Suprapubic skin (tissue), 4 donors: ENCODE measurements at regions not wholly inside any gene's neighbourhood (a gene's known extent, or its start where the extent isn't known, plus 50 kb on each side); places are given as distances from the start of the nearest gene placed in this dataset.
"Not testable (repeated sequence)": the region's sequence is repeated elsewhere in the genome, so short reads cannot be mapped to it uniquely, and the experiment has no call there.

Experiments used
- DNase-seq, 2 donors: peaks; one replicate each; pipeline ENCODE4 v3.0.0-alpha.2; 2019; ENCODE audit warnings: low spot score in 2 of 2
- H3K27ac ChIP-seq: fragments of 200-600 bp; sonication (generic); one replicate; pipeline ENCODE4 v1.5.1; 2019
- H3K27me3 ChIP-seq: fragments of 200-600 bp; sonication (generic); one replicate; pipeline ENCODE4 v1.5.1; 2019
- H3K36me3 ChIP-seq: fragments of 200-600 bp; sonication (generic); one replicate; pipeline ENCODE4 v1.5.1; 2019
- H3K4me1 ChIP-seq: fragments of 200-600 bp; sonication (generic); one replicate; pipeline ENCODE4 v1.5.1; 2019
- H3K4me3 ChIP-seq: fragments of 200-600 bp; sonication (generic); one replicate; pipeline ENCODE4 v1.5.1; 2019; ENCODE audit warnings: mild to moderate bottlenecking
- H3K9me3 ChIP-seq: fragments of 200-600 bp; sonication (generic); one replicate; pipeline ENCODE4 v1.5.1; 2019
- EP300 ChIP-seq: sonication (generic); formaldehyde crosslinking; IDR thresholded peaks from one replicate; pipeline ENCODE4 v1.6.1; 2017; ENCODE audit warnings: antibody characterized with exemption
- POLR2A ChIP-seq, 2 donors: fragments of 450-650 bp; IDR thresholded peaks; one replicate each; pipeline ENCODE4 v1.6.1; 2017; ENCODE audit warnings: antibody characterized with exemption in 2 of 2, mild to moderate bottlenecking in 2 of 2, moderate library complexity in 2 of 2
- POLR2AphosphoS5 ChIP-seq, 3 donors: sonication (generic); formaldehyde crosslinking; IDR thresholded peaks; one replicate each; pipeline ENCODE4 v1.6.1; 2017; ENCODE audit warnings: antibody characterized with exemption in 3 of 3
- WGBS: methylation state at CpG from one replicate; pipeline ENCODE4 v1.1.5; 2018; 5-methylcytosine and 5-hydroxymethylcytosine counted together
- TF ChIP-seq, protein P1 (sequence below), 2 donors: fragments of 200-600 bp in 1 of 2; fragments of 450-650 bp in 1 of 2; sonication (generic) in 1 of 2; IDR thresholded peaks; one replicate each; pipeline ENCODE4 v1.5.1; 2016 to 2019; ENCODE audit warnings: antibody characterized with exemption in 2 of 2, mild to moderate bottlenecking in 1 of 2, moderate library complexity in 1 of 2

DNA sequence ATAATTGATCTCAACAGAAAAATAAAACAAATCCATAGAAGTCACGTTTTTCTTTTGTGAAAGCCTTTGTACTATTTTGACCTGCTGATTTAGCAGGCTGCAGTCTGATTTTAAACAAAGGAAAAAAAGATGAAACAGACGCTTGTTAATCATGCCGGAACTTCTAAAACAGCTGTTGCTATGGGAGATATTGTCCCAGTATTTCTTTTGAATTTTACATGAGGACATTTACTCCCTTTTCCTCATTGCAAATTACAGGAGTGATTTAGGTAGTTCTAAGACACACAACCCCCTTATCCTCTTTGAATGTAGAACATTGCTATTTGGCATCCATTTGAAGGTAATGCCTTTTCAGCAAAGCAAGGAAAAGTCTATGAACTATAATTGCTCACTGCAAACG lies 416.1 kb downstream of the BCKDHB start:
- no peak for DNase-seq
- Histone ChIP-seq H3K36me3 (no peaks in the 10 kb centered on the region), H3K27ac (no peak overlapping the region), H3K4me3 (no peak overlapping the region), H3K4me1 (no peaks in the 10 kb centered on the region), H3K9me3 (no peaks in the 10 kb centered on the region), H3K27me3 (no peaks in the 10 kb centered on the region)
- TF ChIP-seq POLR2AphosphoS5 (IDR thresholded peaks at IDR 0.05) (no peak), EP300 (no peak)
- 44% methylated on average over 4 of the region's 4 CpGs for WGBS

DNA sequence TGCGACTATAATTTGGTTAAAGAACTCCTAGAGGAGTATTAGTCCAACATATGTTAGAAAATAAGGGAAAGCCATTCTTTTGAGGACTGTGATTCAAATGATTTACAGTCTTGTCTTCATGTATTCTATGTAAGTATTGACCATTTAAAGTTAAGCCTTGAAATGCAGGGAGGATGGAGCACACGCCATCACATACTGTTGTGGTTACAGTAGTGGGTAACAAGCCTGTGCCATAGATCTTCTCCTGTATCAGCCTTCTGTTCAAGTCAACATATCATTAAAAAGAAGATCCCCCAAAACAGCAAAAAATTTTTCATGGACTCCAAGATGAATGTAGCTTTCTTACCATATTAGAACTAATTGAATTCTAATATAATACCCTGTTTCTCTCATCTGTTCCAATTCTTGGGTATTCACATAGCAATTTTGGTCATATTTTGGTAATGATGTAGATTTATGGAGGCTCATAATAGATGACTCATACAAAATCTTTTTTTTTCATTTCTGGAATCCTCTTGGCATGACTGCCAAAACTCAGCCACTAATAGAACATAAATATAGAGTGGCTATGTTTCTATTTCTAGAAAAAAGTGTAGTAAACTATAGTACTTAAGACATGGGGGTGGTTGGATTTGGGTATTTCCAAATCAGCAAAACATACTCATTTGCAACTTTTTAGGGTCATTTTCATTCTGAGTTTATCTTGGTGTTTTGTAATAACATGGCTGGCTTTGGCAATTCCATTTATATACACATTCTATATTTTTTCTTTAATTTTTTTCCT lies 413.5 kb downstream of the BCKDHB start:
- WGBS: 85% methylated on average over 2 of the region's 2 CpGs
- H3K4me3 ChIP-seq: no peak overlapping the region

DNA sequence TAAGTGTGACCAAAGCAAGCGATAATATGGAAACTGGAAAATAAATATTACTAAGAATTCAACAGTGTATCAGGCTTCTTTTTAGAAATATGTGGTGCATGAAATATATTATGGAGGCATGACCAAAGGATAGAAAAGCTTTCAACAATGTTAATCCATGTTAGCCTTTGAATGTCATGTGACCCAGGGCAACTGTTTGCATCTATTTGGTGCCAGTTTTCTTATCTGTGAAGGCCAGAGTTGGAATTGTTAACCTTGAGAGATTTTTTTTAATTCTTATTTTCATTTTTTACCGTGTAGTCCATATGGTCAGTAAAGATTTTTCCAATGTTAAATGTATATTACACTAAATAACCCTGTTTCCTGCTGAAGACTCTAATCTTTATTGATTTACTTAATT lies 411.1 kb downstream of the BCKDHB start:
- Histone ChIP-seq H3K27me3 (no peaks in the 10 kb centered on the region), H3K9me3 (no peaks in the 10 kb centered on the region), H3K27ac (no peak overlapping the region), H3K36me3 (no peaks in the 10 kb centered on the region), H3K4me1 (no peaks in the 10 kb centered on the region), H3K4me3 (no peak overlapping the region)
- no peak for DNase-seq
- TF ChIP-seq POLR2A (IDR thresholded peaks at IDR 0.05): no peak
- TF ChIP-seq, protein P1, sequence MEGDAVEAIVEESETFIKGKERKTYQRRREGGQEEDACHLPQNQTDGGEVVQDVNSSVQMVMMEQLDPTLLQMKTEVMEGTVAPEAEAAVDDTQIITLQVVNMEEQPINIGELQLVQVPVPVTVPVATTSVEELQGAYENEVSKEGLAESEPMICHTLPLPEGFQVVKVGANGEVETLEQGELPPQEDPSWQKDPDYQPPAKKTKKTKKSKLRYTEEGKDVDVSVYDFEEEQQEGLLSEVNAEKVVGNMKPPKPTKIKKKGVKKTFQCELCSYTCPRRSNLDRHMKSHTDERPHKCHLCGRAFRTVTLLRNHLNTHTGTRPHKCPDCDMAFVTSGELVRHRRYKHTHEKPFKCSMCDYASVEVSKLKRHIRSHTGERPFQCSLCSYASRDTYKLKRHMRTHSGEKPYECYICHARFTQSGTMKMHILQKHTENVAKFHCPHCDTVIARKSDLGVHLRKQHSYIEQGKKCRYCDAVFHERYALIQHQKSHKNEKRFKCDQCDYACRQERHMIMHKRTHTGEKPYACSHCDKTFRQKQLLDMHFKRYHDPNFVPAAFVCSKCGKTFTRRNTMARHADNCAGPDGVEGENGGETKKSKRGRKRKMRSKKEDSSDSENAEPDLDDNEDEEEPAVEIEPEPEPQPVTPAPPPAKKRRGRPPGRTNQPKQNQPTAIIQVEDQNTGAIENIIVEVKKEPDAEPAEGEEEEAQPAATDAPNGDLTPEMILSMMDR (IDR thresholded peaks at IDR 0.05): no peak
- no peak for TF ChIP-seq EP300
- no peak for TF ChIP-seq POLR2AphosphoS5 (IDR thresholded peaks at IDR 0.05)
- WGBS: 96% methylated on average over 2 of the region's 2 CpGs

More for the DNA sequence above, 413.5 kb downstream of the BCKDHB start:
- Histone ChIP-seq H3K27me3 (no peaks in the 10 kb centered on the region), H3K36me3 (no peaks in the 10 kb centered on the region), H3K4me1 (no peaks in the 10 kb centered on the region), H3K9me3 (no peaks in the 10 kb centered on the region), H3K27ac (no peak overlapping the region)
- DNase-seq: no peak
- TF ChIP-seq POLR2A (IDR thresholded peaks at IDR 0.05): no peak
- no peak for TF ChIP-seq POLR2AphosphoS5 (IDR thresholded peaks at IDR 0.05)
- no peak for TF ChIP-seq EP300
- TF ChIP-seq, protein P1 (IDR thresholded peaks at IDR 0.05): no peak

DNA sequence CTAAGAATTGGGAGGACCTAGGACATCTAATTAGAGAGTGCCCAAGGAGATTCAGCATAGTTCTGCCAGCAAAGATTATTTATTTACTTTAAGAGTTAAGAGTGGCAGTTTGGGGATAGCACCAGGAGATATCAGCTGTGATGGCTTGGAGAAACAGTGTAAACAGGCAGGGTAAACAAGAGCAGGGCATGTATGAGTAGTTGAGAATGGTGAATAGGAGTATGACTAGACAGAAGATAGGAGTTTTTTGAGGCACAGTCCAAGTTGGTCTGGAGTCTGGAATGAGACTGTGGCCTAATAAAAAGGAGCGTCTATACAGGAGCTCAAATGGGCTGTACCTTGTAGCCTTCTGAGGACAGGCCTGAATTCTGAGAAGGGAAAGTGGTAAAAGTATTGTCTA lies 404.1 kb downstream of the BCKDHB start:
- WGBS: 84% methylated on average over 1 of the region's 1 CpG
- not testable (repeated sequence) for H3K36me3 ChIP-seq, H3K4me3 ChIP-seq, H3K27ac ChIP-seq, H3K27me3 ChIP-seq, H3K4me1 ChIP-seq, DNase-seq, H3K9me3 ChIP-seq

DNA sequence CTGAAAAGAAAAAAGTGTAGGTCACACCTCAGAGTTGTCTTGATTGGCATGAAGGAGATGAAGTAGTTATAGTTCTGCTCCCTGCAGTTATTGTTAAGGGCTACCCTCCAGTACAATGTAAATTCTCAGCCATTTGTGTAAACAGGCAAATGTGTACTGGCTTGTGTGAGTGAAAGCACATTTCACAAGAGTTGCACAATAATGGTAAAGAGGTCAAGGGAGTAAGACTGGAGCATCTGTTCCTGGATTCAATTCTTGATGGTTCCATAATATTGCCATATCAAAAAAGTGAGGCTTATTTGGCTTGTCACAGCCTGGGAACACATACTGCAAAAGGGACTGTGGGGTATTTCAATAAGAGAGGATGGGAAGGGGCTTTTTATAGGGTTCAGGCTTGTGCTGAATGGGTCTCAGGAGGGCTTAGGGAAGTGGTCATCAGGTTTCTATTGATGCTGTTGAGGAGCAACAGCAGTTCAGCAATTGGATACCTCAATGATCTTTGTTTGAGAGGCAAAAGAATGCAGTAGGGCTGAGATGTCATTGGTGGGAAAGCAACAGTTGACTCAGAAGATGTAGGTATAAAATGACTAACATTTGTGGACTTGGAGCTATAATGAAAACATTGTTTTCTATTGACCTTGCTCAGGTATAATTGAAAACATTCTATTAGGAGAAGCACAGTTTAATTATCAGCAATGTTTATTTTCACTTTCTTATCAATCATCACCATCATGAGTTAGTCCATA lies 402.6 kb downstream of the BCKDHB start:
- TF ChIP-seq POLR2AphosphoS5 (IDR thresholded peaks at IDR 0.05): no peak
- no peak for TF ChIP-seq EP300
- TF ChIP-seq, protein P1 (IDR thresholded peaks at IDR 0.05): no peak
- TF ChIP-seq POLR2A (IDR thresholded peaks at IDR 0.05): no peak
- Histone ChIP-seq H3K4me1 (no peaks in the 10 kb centered on the region), H3K27ac (no peak overlapping the region), H3K36me3 (no peaks in the 10 kb centered on the region), H3K4me3 (no peak overlapping the region), H3K27me3 (no peaks in the 10 kb centered on the region), H3K9me3 (no peaks in the 10 kb centered on the region)
- no peak for DNase-seq

DNA sequence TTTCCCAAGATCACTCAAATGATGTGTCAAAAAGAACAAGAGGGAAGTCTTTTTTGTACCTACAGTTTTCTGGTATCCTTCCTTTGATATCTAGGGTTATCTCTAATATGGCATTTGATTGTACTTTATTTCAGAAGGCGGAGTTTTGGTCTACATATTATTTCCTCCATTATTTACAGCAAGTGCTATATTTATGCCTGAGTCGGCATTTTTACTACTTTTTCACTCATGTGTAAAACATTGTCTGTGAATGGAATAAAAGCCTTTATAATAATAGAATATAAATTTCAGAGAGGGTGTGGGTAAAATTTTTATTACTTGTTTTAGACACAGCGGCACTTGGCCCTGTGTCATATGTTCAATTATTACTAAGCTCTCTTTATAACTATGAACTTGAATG lies 398.4 kb downstream of the BCKDHB start:
- Histone ChIP-seq H3K27ac (no peak overlapping the region), H3K9me3 (no peaks in the 10 kb centered on the region), H3K4me1 (no peaks in the 10 kb centered on the region), H3K36me3 (no peaks in the 10 kb centered on the region), H3K27me3 (no peaks in the 10 kb centered on the region), H3K4me3 (no peak overlapping the region)
- TF ChIP-seq POLR2A (IDR thresholded peaks at IDR 0.05) (no peak), POLR2AphosphoS5 (IDR thresholded peaks at IDR 0.05) (no peak), EP300 (no peak)
- TF ChIP-seq, protein P1 (IDR thresholded peaks at IDR 0.05): no peak
- no peak for DNase-seq
- 84% methylated on average over 3 of the region's 3 CpGs for WGBS
